NCI-H748 (cell line): ENCODE measurements at regions not wholly inside any gene's neighbourhood (a gene's known extent, or its start where the extent isn't known, plus 50 kb on each side); places are given as distances from the start of the nearest gene placed in this dataset.

Experiments used
- DNase-seq: peaks from one replicate; lab custom pipeline; 2025; ENCODE audit not compliant: unreplicated experiment; lab: John Stamatoyannopoulos, UW

DNA sequence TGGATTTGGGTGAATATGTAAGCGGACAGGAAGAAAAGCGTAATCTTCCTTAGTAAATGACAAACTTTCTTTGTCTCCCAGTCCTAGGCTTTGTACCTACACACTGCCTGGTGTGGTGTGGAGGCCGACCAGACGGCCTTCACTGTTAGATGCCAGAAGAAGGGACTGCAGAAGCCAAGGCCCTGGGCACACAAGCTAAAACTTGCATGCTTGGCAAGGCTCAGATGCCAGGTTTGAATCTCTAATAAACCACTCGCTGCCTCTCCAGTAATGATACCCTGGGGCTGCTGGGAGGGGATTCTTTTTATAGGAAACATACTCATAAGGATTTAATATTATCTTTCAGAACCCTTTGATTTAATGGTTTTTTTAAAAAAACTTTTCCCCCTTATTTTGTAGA, 263.8 kb downstream of the PTPRC start:
- no peak for DNase-seq

DNA sequence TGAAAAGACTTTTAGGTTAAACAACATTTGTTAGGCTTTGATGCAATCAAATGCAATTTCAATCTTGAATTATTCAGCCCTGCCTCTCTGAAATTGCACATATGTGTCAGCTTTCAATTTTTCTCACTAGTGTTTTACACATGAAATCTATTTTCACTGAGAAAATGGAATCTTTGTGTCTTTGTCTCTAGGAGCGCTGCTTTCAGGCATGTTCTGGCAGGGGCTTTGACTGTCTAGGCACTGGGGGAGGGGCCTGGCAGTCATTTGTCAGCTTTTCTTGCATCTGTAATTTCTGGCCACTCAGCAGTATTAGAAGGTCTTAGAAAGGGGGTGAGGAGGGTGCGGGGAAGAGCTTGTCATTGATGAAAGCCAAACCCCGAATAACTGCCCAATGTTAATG, 264.4 kb downstream of the PTPRC start:
- no peak for DNase-seq

DNA sequence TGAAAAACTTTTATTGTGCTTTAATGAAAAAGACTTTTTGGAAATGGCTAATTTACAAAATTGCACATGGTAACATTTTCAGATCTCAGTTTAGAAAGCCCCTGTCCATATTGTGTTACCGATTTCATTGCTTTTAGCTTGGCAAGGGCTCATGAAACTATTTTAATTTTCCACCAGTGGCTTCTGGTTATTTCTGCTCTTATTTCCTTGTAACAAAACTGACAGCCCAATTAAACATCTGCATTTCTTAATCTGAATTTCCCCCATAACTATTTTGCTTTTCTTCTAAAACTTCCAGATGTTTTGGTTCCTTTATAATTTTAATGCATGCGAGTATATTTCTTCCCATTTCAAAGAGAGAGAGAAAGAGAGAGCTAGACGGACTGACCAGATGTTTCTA, 264.8 kb downstream of the PTPRC start:
- no peak for DNase-seq

DNA sequence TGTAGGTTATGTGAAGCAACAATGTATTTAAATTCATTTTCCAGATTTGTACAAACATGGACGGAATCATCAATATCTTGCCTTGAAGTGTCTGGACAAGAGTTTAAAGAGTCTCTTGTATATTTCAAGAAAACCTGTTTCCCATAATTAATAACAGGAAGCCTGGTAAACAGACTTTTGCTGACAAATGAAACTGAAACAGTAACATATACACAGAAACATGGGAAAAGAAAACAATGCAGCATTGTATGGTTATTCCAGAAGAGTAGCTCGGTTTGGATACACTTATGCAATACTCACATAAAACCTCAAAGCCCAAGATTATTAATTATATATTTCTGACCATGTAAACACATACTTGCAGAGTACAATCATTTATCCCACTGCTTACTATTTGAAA, 265.5 kb downstream of the PTPRC start:
- DNase-seq: no peak

DNA sequence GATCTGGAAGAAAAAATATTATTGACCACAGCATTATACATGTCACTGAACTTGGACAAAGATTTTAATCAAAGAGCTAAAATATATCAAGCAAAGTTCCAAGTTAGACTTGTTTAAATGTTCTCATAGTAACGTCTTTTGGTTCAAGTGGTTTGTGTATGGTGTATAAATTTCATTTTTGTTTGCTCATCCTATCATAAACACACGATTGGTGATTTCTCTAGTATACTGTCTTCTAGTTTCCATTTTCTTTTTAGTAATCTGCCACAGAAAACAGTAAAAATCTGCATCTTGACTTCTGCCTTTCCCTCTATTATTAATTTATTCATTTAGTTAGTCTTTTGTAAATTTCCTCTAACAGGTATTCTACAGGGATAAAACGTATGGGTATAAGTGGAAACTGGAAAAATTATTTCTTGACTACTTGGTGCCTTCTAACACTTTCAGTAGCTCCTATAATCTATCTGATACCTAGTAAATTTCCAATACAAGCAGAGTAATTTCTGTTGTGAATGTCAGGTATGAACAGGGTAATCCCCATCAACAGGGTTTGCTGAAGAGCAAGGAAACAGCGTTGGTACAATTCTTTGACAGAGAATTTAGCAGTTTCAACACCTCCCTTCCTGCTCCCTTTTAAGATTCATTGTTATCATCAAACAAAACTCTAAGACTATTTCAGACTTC, 268.0 kb downstream of the PTPRC start:
- no peak for DNase-seq

DNA sequence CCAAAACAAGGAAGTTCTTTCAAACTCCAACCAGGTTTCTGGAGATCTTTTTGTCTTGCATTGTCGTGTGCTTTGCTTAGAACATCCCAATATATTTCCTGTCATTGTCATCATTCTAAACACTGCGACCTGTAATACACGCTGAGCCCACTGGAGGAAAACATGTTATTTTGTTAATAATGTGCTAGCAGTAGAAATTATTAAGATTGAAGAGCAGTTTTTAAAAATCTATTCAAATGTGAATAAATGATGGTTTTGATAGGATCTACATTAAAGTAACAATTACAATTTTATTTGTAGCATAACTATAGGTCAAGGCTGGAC, 268.5 kb downstream of the PTPRC start:
- no peak for DNase-seq

DNA sequence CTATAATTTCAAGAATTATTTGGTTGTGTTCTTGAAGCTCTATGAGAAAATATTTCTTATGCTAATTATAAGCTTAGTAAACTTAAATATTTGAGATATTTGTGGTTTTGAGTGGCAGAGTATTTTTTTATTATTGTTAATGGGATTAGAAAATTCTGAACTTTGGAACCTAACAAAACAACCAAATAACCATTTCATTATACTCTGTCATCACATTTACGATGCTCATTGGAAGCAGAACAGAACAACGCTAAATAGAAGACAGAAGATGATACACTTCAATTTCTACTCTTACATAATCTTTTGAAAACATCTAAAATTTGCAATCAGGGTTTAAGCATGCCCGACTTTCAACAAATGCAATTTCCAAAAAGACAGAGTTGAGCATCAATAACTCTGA, 270.2 kb downstream of the PTPRC start:
- DNase-seq: no peak

DNA sequence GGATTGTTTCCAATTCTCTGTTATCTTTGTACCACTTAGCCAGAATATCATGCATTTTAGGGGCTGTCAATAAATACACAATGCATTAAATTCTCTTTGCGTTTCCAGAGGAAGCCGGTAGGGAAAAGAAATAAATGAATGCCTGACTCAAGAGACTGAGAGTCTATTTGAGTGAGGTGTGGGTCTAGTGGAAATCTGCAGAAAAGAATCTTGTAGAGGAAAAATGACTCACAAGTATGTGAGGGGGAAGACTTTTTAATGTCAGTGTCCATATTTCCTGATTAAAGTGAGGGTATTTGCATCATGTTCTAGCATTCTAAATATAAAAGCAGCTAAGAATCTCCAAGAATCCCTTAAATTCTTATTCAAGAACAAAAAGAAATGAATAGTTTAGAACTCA, 271.1 kb downstream of the PTPRC start:
- no peak for DNase-seq

DNA sequence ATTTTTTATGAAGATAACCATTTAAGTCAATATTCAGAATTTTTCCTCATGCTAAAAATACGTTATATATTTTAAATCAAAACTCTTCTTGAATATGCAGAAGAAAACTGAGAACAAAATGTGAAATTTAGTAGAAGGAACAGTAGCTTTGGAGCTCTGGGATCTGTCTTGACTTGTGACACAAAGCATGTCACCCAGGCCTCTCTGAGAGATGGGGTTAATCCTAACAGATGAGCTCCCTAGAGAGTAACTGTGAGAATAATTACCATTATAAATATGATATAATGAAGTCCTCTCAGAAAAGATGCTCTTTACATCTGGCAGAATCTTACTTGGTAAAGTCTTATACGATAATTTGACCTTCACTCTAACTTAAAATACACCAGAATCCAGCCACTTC, 272.0 kb downstream of the PTPRC start:
- no peak for DNase-seq

DNA sequence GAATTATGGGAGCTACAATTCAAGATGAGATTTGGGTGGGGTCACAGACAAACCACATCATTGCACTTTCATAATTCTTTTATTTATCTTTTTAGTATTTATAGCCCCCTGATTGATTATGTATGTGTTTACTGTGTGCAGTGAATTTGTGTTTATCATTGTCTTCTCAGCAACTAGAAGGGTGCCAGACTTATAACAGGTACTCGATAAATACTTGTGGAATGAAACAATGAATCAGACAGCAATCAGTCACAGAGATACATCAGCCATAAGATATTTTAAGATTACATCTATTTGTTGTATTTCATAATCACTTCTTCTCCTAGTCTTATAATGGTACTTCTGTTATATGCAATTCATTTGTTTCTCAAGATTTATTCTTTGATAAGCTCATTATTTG, 273.2 kb downstream of the PTPRC start:
- no peak for DNase-seq

DNA sequence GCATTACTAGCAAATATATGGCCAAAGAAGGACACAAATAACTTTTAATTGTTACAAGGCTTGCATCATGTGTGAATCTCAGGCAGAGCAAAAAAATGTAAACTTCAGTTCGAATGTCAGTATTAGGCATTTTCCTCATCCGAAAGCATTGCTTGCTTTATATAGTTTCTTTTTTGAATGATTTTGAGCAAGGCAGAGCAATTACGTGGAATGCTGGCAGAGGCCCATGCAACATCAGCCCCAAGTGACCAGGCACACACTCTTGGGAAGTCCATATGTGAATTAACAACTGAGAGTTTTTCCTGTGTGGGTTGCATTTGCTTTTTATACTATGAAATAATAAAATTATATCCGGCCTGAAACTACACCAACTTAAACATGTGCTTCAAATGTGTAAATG, 274.8 kb downstream of the PTPRC start:
- DNase-seq: no peak

DNA sequence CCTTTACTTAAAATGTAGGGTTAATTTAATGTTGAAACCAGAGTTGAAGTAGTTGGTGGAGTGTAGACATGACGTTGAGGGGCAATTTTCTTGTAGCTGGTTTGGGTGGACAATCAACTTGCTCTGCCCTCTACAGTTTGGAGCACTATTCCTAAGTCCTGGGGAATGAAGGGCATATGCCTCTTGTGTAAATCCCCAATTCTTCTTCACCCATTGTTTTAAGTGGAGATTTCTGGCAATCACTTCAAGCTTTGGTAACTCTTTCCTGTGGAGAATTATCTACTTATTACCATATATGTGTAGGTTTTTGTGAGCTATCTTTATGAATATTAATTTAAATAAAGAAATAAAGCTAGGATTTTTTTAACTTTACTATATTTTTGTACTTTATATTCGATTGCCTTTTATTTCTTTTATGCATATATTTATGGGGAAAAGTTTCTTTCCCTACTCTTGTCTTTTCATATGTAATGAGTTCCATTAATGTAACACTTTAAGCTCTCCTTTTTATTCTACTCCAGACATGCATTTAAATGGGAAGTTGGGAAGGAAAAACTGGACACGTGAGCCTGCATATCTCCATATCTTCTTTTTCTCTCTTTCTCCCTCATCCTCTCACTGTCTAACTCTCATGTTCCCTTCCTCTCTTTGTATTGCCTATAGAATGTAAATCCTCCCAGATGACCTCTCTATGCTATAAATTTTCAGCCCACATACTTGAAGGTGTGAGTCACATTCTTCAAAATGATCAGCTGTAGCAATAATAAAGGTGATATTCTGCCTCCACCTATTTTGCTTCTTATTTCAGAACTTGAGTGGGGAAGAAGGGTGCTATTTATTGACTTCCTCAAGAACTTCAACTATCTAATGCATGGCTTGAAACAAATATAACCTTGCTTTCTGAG, 276.7 kb downstream of the PTPRC start:
- no peak for DNase-seq

DNA sequence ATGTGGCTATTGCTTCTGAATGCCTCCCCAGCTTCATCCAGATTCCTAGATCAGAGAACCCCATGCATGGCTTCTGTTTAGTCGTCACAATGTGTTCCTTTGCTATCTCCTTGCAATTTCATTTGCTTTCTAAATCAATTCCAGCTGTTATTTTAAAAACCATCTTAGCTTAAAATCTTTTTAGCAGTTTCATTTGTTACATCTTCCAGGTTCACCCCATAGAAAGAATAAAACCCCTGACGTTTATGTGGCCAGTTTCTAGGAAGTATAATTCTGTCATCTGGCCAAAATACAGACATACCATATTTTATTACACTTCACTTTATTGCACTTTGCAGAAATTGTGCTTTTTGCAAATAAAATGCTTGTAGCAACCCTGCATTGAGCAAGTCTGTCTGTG, 278.4 kb downstream of the PTPRC start:
- no peak for DNase-seq

DNA sequence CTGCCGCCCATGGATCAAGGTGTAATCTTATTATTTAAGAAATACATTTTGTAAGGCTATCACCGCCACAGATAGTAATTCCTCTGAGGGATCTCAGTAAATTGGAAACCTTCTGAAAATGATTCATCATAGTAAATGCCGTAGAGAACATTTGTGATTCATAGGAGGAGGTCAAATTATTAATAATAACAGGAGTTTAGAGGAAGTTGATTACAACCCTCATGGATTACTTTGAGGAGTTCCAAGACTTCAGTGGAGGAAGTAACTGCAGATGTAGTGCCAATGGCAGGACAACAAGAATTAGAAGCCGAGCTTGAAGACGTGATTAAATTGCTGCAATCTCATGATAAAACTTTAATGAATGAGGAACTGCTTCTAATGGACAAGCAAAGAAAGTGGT, 280.1 kb downstream of the PTPRC start:
- DNase-seq: no peak

DNA sequence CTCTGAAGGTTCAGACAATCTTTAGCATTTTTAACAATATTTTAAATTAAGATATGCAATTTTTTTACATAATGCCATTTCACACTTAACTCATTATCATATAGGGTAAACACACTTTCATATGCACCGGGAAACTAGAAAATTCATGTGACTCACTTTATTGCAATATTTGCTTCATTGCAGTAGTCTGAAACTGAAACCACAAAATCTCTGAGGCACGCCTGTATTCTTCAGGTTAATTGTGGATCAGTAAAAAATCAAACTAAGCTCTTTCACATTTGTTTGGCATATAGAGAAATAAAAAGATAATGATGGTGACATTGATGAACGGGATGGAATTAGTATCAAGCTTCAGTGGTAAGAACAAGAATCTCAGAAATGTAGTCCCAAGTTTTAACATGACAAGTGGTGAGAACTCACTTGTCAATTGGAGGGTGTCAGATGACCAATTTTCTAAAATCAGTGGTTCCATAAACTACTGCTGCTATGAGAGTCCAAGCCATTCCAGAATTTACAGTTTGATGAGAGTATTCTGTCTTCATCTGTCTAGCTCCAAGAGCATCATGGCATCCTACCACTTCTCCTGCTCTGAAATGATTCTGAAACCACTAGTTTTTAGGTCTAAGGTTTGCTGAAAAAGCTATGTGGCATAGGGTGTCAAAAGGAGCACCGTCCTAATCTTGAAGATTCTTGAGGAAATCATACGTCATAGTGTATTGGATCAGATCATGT, 281.0 kb downstream of the PTPRC start:
- no peak for DNase-seq

DNA sequence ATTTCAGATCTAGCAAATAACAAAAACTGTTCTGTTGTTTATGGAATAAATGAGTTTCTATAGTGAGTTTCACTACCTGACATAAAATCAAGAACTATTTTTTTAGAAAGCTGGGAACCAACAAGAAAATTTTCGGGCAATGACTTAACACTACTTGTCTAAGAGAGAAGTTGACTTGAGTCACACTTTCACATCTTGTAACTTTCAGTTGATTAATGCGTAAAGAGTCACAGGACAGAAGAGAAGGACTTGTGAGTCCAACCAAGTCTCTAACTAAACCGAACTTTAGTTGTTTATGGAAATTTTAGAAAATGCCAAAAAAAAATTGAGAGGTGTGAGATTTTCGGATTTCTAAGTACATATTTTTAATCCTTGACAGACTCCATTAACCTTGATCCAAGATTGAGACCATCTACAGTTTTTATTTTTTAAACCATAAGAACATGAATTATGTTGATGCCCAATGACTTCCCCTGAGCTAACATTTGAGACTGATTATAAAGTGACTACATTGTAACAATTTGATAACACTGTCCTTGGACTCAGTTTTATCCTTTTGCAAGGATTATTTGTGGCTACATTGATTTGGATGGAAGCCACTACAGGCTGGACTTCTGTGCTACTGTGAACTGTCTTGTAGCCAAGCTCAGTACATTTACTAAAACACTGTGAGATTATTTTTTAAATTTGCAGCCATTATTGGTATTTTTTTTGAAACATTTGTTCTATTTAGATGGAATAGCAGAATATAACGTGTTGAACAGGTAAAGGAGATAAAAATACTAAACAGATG, 284.0 kb downstream of the PTPRC start:
- DNase-seq: no peak

DNA sequence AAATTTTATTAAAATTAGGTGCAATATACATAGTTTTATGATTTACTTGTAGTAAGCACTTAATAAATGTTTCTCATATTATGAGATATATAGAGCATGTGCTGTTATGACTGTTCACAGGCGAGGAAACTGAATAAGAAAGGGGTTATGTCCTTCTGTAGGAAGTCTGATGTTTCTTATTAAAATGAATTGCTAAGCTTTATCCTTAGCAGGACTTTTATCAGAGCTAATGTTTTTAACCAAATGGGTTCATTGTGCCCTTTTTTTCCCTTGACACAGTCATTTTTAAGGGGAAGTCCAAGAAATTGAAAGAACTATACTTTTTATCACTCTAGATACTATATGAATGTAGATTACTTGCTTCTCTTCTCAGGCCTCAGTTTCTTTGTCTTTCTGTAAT, 285.2 kb downstream of the PTPRC start:
- no peak for DNase-seq

DNA sequence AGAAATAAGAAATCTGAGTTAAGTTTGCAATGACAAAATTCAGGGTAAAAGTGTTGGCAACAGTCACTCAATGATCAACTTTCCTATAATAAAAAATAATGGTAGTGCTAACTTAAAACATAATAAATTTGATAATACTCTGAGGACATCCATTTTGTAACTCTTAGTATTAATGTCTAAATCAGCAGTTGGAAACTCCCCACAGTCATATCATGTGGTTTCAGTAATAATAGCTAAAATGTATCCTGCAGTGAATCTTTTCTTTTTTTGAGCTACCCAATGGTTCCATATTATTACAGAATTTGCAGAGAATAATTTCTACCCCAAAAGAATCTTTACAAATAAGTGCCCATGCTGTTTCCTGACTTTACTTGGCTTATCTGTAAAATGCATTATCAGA, 286.7 kb downstream of the PTPRC start:
- DNase-seq: no peak

DNA sequence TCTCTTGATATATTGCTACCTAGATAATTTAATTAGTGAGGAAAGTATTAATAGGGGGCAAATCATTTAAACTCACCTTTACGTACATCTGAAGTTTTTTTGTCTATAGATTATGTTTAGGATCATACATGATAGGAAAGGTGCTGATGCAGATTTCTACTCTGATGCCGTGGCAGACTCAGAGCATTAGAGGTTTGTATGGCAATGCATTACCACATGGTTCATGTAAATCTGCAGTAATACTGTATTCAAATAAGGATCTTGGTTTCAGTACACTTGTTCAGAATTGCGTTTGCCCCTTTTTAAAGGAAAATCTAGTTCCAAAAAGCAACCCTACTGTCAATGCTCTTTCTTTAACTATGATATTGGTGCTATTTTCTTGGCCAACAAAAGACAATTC, 288.3 kb downstream of the PTPRC start:
- no peak for DNase-seq

DNA sequence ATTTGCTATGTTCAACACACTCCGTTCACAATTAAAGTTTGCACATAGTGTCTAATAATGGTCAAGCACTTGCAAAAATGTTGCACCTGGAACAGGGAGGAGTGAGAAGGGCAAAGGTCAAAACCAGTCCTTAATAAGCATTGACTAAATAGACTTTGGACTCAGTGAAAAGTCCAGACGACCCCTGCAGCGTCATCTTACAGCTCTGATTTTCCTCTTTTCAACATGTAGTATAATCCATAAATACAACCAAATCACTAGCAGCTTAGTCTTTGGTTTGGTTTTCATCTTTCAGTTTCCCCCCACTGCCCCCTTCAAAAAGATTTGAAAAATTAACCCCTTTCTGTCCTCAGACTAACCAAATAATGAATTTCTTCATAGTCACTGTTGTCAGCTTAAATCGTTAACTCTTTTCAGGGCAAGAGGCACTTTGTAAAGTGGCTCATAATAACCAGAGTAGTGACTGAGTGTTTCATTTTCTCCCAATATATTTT, 290.3 kb downstream of the PTPRC start:
- peak; percentile 43 for DNase-seq

DNA sequence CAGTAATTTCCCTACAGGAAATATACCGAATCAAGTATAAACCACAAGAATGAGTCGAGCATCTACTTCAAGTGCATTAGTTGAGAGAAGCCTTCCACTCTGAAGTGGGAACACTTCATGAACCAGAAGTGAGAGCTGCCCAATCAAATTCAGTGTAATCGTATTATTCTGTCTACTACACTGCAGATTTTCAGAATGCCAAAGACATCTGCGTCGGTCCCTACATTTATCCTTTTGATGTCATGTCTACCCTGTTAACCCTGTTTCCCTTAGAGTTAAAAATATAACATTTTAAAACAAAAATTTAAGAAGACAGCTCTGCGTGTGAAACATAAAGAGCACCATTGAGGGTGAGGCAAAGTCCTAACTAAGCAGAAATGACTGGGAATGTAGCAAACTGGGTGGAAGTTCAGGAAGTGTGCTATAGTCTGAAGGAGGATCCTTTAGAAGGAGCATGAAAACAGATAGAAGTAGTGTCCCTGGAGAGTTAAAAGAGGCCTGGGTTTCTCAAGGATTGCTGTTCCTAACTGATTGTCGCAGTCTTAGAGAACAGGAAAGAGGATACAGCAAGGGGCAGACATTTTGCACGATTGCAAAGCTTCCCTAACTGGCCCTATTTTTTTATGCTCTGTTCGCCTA, 291.2 kb downstream of the PTPRC start:
- peak; percentile 33 for DNase-seq
